ENCODE measurements at regions not wholly inside any gene's neighbourhood (a gene's known extent, or its start where the extent isn't known, plus 50 kb on each side); places are given as distances from the start of the nearest gene placed in this dataset.

DNA sequence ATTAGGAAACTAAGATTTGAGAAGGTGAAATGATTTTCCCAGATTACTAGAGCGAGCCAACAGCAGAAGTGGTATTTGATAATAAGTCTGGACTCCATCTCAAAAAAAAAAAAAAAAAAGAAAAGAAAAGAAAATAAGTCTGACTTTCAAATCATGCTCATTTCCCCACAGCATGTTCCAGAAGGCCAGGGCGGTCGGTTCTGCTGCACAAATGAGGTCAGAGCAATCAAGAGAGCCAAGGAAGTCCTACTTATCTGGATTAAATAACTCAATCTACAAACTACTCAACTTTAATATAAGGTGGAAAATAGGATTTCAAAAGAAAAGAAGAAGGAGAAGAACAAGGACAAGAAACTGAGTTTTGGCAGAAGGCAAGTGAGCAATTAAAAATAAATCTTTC, 130.4 kb upstream of the RASA1 start:
- TF ChIP-seq RAD21 (conservative IDR thresholded peaks at IDR 0.05) (no peak), POLR2AphosphoS5 (IDR thresholded peaks at IDR 0.05) (no peak), TAF1 (IDR thresholded peaks at IDR 0.05; ENCODE audit: low read depth) (no peak), EP300 (conservative IDR thresholded peaks at IDR 0.05; ENCODE audit: poor library complexity, severe bottlenecking) (no peak), EZH2 (IDR thresholded peaks at IDR 0.05; ENCODE audit: borderline replicate concordance, insufficient read depth, low read length, poor library complexity, severe bottlenecking) (no peak), MXI1 (conservative IDR thresholded peaks at IDR 0.05; ENCODE audit: poor library complexity, severe bottlenecking) (no peak)
- TF ChIP-seq, protein P1, sequence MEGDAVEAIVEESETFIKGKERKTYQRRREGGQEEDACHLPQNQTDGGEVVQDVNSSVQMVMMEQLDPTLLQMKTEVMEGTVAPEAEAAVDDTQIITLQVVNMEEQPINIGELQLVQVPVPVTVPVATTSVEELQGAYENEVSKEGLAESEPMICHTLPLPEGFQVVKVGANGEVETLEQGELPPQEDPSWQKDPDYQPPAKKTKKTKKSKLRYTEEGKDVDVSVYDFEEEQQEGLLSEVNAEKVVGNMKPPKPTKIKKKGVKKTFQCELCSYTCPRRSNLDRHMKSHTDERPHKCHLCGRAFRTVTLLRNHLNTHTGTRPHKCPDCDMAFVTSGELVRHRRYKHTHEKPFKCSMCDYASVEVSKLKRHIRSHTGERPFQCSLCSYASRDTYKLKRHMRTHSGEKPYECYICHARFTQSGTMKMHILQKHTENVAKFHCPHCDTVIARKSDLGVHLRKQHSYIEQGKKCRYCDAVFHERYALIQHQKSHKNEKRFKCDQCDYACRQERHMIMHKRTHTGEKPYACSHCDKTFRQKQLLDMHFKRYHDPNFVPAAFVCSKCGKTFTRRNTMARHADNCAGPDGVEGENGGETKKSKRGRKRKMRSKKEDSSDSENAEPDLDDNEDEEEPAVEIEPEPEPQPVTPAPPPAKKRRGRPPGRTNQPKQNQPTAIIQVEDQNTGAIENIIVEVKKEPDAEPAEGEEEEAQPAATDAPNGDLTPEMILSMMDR (IDR thresholded peaks at IDR 0.05; ENCODE audit: poor library complexity, severe bottlenecking): no peak
- TF ChIP-seq, protein P2, sequence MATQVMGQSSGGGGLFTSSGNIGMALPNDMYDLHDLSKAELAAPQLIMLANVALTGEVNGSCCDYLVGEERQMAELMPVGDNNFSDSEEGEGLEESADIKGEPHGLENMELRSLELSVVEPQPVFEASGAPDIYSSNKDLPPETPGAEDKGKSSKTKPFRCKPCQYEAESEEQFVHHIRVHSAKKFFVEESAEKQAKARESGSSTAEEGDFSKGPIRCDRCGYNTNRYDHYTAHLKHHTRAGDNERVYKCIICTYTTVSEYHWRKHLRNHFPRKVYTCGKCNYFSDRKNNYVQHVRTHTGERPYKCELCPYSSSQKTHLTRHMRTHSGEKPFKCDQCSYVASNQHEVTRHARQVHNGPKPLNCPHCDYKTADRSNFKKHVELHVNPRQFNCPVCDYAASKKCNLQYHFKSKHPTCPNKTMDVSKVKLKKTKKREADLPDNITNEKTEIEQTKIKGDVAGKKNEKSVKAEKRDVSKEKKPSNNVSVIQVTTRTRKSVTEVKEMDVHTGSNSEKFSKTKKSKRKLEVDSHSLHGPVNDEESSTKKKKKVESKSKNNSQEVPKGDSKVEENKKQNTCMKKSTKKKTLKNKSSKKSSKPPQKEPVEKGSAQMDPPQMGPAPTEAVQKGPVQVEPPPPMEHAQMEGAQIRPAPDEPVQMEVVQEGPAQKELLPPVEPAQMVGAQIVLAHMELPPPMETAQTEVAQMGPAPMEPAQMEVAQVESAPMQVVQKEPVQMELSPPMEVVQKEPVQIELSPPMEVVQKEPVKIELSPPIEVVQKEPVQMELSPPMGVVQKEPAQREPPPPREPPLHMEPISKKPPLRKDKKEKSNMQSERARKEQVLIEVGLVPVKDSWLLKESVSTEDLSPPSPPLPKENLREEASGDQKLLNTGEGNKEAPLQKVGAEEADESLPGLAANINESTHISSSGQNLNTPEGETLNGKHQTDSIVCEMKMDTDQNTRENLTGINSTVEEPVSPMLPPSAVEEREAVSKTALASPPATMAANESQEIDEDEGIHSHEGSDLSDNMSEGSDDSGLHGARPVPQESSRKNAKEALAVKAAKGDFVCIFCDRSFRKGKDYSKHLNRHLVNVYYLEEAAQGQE (IDR thresholded peaks at IDR 0.05; ENCODE audit: borderline replicate concordance): no peak

All from neural cell (in vitro differentiated cells).